ENCODE measurements at regions not wholly inside any gene's neighbourhood (a gene's known extent, or its start where the extent isn't known, plus 50 kb on each side); places are given as distances from the start of the nearest gene placed in this dataset.

GRCh38 chr3:20808864-20809263 lies 622.9 kb upstream of the SGO1 start:
- Histone ChIP-seq H3K36me3 (ENCODE audit: control insufficient read depth in 1 of 2, insufficient read depth in 2 of 2, low read length in 2 of 2) (no peaks in the 10 kb centered on the region; a peak in 1 of 4 replicates), H3K4me2 (ENCODE audit: low read length) (no peak overlapping the region), H3K4me1 (ENCODE audit: control insufficient read depth in 1 of 2, insufficient read depth in 2 of 2, low read length in 2 of 2) (no peaks in the 10 kb centered on the region), H3K9ac (ENCODE audit: low read length) (no peak overlapping the region), H3K79me2 (ENCODE audit: insufficient read depth, low read length) (no peaks in the 10 kb centered on the region), H2AFZ (ENCODE audit: low read depth, low read length, poor library complexity, severe bottlenecking) (no peak overlapping the region), H3K9me2 (ENCODE audit: insufficient read depth) (no peaks in the 10 kb centered on the region), H3K27ac (ENCODE audit: low read depth, low read length) (no peak overlapping the region), H3K9me3 (ENCODE audit: control insufficient read depth in 1 of 2, insufficient read depth in 1 of 2, low read depth in 1 of 2, low read length in 2 of 2) (peaks cover 7 to 16% of the 10 kb centered on the region in 2 experiments; a peak in 2 of 4 replicates), H3K27me3 (ENCODE audit: insufficient read depth, low read length) (no peaks in the 10 kb centered on the region), H4K20me1 (ENCODE audit: insufficient read depth) (no peaks in the 10 kb centered on the region; the same call in 1 of the 2 replicates), H3K4me3 (replicated peaks in 1 of 2; ENCODE audit: low read depth in 1 of 2, low read length in 2 of 2) (no peak overlapping the region)
- BruUV-seq (replicated peaks), result no TSS peak
- POLR2A ChIA-PET, result no interaction called here
- ATAC-seq (no peak), DNase-seq (ENCODE audit: low read depth, low spot score) (no peak)
- intact Hi-C loops (cut with micrococcal nuclease), result no loop called here
- no peak for TF ChIP-seq ZFX (IDR thresholded peaks at IDR 0.05)
- TF ChIP-seq REST (IDR thresholded peaks at IDR 0.05; ENCODE audit: low read depth), result no peak
- TF ChIP-seq EZH2 (IDR thresholded peaks at IDR 0.05), result no peak
- RAD21 ChIA-PET (ENCODE audit: low non-redundant PET in 1 of 2, low total read pairs in 2 of 2, uncharacterized antibody in 2 of 2, unreplicated experiment in 2 of 2), result no interaction called here
- CTCF ChIA-PET, result no interaction called here

GRCh38 chr3:20798666-20799065 lies 612.7 kb upstream of the SGO1 start:
- H3K27me3 ChIP-seq (ENCODE audit: insufficient read depth, low read length), result no peaks in the 10 kb centered on the region
- intact Hi-C loops (cut with micrococcal nuclease), result no loop called here
- H2AFZ ChIP-seq (ENCODE audit: low read depth, low read length, poor library complexity, severe bottlenecking), result no peak overlapping the region
- DNase-seq (ENCODE audit: low read depth, low spot score), result no peak
- RAD21 ChIA-PET (ENCODE audit: low non-redundant PET in 1 of 2, low total read pairs in 2 of 2, uncharacterized antibody in 2 of 2, unreplicated experiment in 2 of 2), result no interaction called here
- TF ChIP-seq ZFX (IDR thresholded peaks at IDR 0.05) (no peak), MAX (IDR thresholded peaks at IDR 0.05) (no peak), ZBTB33 (IDR thresholded peaks at IDR 0.05; ENCODE audit: extremely low read depth, insufficient replicate concordance, low read length) (no peak), ZNF274 (IDR thresholded peaks at IDR 0.05; ENCODE audit: low read depth, low read length) (no peak), POLR2AphosphoS5 (IDR thresholded peaks at IDR 0.05; ENCODE audit: low read depth, low read length) (no peak)
- no peaks in the 10 kb centered on the region for H3K79me2 ChIP-seq (ENCODE audit: insufficient read depth, low read length)
- no peak overlapping the region for H3K4me3 ChIP-seq (replicated peaks in 1 of 2; ENCODE audit: low read depth in 1 of 2, low read length in 2 of 2)
- H3K4me2 ChIP-seq (ENCODE audit: low read length), result no peak overlapping the region
- BruUV-seq (replicated peaks), result no TSS peak
- no peaks in the 10 kb centered on the region for H3K36me3 ChIP-seq (ENCODE audit: control insufficient read depth in 1 of 2, insufficient read depth in 2 of 2, low read length in 2 of 2)
- H3K27ac ChIP-seq (ENCODE audit: low read depth, low read length), result no peak overlapping the region
- peaks cover 0 to 14% of the 10 kb centered on the region in 2 experiments; a peak in 2 of 4 replicates for H3K9me3 ChIP-seq (ENCODE audit: control insufficient read depth in 1 of 2, insufficient read depth in 1 of 2, low read depth in 1 of 2, low read length in 2 of 2)
- H3K4me1 ChIP-seq (ENCODE audit: control insufficient read depth in 1 of 2, insufficient read depth in 2 of 2, low read length in 2 of 2), result no peaks in the 10 kb centered on the region
- CTCF ChIA-PET, result no interaction called here
- H3K9me2 ChIP-seq (ENCODE audit: insufficient read depth), result no peaks in the 10 kb centered on the region
- no peak overlapping the region for H3K9ac ChIP-seq (ENCODE audit: low read length)
- POLR2A ChIA-PET, result no interaction called here
- no peak for ATAC-seq
- H4K20me1 ChIP-seq (ENCODE audit: insufficient read depth), result no peaks in the 10 kb centered on the region

Measured in HCT116 (cell line).